ENCODE measurements at regions not wholly inside any gene's neighbourhood (a gene's known extent, or its start where the extent isn't known, plus 50 kb on each side); places are given as distances from the start of the nearest gene placed in this dataset.
A peak's percentile ranks its signal among the peaks of the same experiment; 100 is the strongest.

- H3K4me1 ChIP-seq, result peaks cover 3% of the 10 kb centered on the region
- no peaks in the 10 kb centered on the region for H3K36me3 ChIP-seq (ENCODE audit: control insufficient read depth, insufficient read depth, low read length)
- H3K27me3 ChIP-seq (ENCODE audit: control insufficient read depth, insufficient read depth, low read length), result no peaks in the 10 kb centered on the region
- H3K27ac ChIP-seq, result no peak overlapping the region
- H3K9me3 ChIP-seq (ENCODE audit: control insufficient read depth, low read length), result no peaks in the 10 kb centered on the region
- H3K4me2 ChIP-seq (ENCODE audit: low read length), result no peak overlapping the region
- no peak overlapping the region for H3K9ac ChIP-seq
- no peaks in the 10 kb centered on the region for H3K79me2 ChIP-seq
- H2AFZ ChIP-seq, result no peak overlapping the region
- no peak overlapping the region for H3K4me3 ChIP-seq (ENCODE audit: low read depth, low read length)
- no peak for TF ChIP-seq CTCF (IDR thresholded peaks at IDR 0.05)
These were observed 124.6 kb upstream of the BCL2L14 start for GRCh38 chr12:11946161-11946560.

DNA sequence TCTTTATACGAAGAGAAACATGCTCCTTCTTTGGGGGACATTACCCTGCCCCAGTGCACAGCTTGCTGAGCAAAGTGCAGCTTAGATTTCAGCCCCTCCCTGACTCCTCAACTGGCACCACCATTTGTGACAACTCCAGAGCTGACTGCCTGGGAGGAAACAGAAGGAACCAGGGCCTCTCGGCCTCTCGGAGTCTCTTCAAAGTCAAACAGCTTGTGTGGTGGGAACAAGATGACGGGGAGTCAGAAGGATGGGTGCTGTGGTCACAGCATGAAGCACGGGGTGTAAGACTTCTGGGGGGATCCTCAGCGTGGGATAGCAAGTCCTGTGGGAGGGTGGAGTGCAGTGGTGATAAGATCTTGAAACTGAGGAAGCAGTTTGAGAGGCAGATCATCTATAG lies 123.5 kb upstream of the BCL2L14 start:
- Histone ChIP-seq H2AFZ (no peak overlapping the region), H3K4me2 (ENCODE audit: low read length) (no peak overlapping the region), H3K4me1 (peaks cover 3% of the 10 kb centered on the region), H3K79me2 (no peaks in the 10 kb centered on the region), H3K36me3 (ENCODE audit: control insufficient read depth, insufficient read depth, low read length) (no peaks in the 10 kb centered on the region), H3K9ac (no peak overlapping the region), H3K27me3 (ENCODE audit: control insufficient read depth, insufficient read depth, low read length) (no peaks in the 10 kb centered on the region), H3K27ac (no peak overlapping the region), H3K9me3 (ENCODE audit: control insufficient read depth, low read length) (no peaks in the 10 kb centered on the region), H3K4me3 (ENCODE audit: low read depth, low read length) (no peak overlapping the region)
- no peak for TF ChIP-seq CTCF (IDR thresholded peaks at IDR 0.05)

GRCh38 chr12:11949738-11950411 lies 120.9 kb upstream of the BCL2L14 start:
- no peak overlapping the region for H3K27ac ChIP-seq
- no peak for TF ChIP-seq CTCF (IDR thresholded peaks at IDR 0.05)
- no peak overlapping the region for H3K4me3 ChIP-seq (ENCODE audit: low read depth, low read length)
- no peak overlapping the region for H3K9ac ChIP-seq
- H2AFZ ChIP-seq, result peak overlapping the region; percentile 46
- no peak overlapping the region for H3K4me2 ChIP-seq (ENCODE audit: low read length)
- no peaks in the 10 kb centered on the region for H3K9me3 ChIP-seq (ENCODE audit: control insufficient read depth, low read length)
- no peaks in the 10 kb centered on the region for H3K27me3 ChIP-seq (ENCODE audit: control insufficient read depth, insufficient read depth, low read length)
- no peaks in the 10 kb centered on the region for H3K36me3 ChIP-seq (ENCODE audit: control insufficient read depth, insufficient read depth, low read length)
- H3K4me1 ChIP-seq, result peaks cover 3% of the 10 kb centered on the region
- no peaks in the 10 kb centered on the region for H3K79me2 ChIP-seq

DNA sequence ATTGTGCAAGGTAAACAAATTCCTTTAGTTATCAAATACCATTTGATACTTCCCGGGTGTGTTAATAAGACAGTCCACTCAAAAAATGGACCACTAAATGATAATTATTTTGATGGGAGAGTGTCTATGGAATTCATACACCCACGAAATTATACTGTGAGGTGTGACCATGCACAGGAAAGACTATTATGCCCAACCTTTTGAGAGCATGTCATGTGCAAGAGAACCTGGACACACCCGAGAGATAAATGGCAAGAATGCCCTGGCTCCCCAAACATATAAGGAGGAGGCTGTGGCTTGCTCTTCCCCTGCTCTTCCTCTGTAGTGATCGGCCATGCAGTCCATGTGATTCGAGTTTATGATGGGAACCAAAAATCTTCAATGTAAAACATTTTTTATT lies 119.5 kb upstream of the BCL2L14 start:
- Histone ChIP-seq H3K27me3 (ENCODE audit: control insufficient read depth, insufficient read depth, low read length) (no peaks in the 10 kb centered on the region), H3K79me2 (no peaks in the 10 kb centered on the region), H3K4me2 (ENCODE audit: low read length) (no peak overlapping the region), H3K4me3 (ENCODE audit: low read depth, low read length) (no peak overlapping the region), H3K36me3 (ENCODE audit: control insufficient read depth, insufficient read depth, low read length) (no peaks in the 10 kb centered on the region), H3K27ac (no peak overlapping the region), H3K9me3 (ENCODE audit: control insufficient read depth, low read length) (no peaks in the 10 kb centered on the region), H3K9ac (no peak overlapping the region), H2AFZ (no peak overlapping the region), H3K4me1 (peaks cover 3% of the 10 kb centered on the region)
- TF ChIP-seq CTCF (IDR thresholded peaks at IDR 0.05), result no peak

DNA sequence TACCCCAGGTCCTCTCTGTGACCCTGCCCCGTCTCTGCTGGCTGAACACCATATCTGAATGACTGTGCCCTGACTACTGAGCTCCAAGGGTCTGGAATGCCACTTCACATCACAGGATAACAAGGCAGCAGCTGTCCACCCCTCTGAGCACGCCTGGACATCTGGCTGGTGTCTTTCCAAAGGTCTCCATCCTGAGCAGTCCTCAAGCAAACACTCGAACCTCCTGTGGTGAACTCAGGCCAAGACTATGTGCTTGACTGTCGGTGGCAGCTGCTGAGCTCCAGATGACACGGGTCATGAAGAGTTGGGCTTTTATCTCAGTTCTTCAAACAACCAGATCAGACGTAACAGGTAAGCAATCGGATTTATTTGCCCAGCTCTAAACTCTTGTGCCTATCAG lies 117.2 kb upstream of the BCL2L14 start:
- no peak overlapping the region for H3K9ac ChIP-seq
- TF ChIP-seq CTCF (IDR thresholded peaks at IDR 0.05), result no peak

More for the DNA sequence above, 117.2 kb upstream of the BCL2L14 start:
- H3K4me1 ChIP-seq, result peaks cover 3% of the 10 kb centered on the region
- no peak overlapping the region for H3K4me3 ChIP-seq (ENCODE audit: low read depth, low read length)
- no peak overlapping the region for H2AFZ ChIP-seq
- no peak overlapping the region for H3K27ac ChIP-seq
- H3K4me2 ChIP-seq (ENCODE audit: low read length), result no peak overlapping the region
- H3K79me2 ChIP-seq, result no peaks in the 10 kb centered on the region
- H3K36me3 ChIP-seq (ENCODE audit: control insufficient read depth, insufficient read depth, low read length), result no peaks in the 10 kb centered on the region
- no peaks in the 10 kb centered on the region for H3K27me3 ChIP-seq (ENCODE audit: control insufficient read depth, insufficient read depth, low read length)
- no peaks in the 10 kb centered on the region for H3K9me3 ChIP-seq (ENCODE audit: control insufficient read depth, low read length)

All from parathyroid adenoma (tissue), 2 donors.